Vagina (tissue), 2 donors: ENCODE measurements at regions not wholly inside any gene's neighbourhood (a gene's known extent, or its start where the extent isn't known, plus 50 kb on each side); places are given as distances from the start of the nearest gene placed in this dataset.

ENCODE experiments used
- DNase-seq, 2 donors: peaks; one replicate each; pipeline ENCODE4 v3.0.0-alpha.2; 2017; ENCODE audit errors: extremely low spot score in 2 of 2
- H3K27ac ChIP-seq: fragments of 200-600 bp; sonication (generic); one replicate; pipeline ENCODE4 v1.5.1; 2019
- H3K27me3 ChIP-seq: fragments of 200-600 bp; sonication (generic); one replicate; pipeline ENCODE4 v1.5.1; 2019
- H3K36me3 ChIP-seq, 2 donors: fragments of 200-600 bp; sonication (generic); one replicate each; pipeline ENCODE4 v1.5.1; 2017 to 2019
- H3K4me1 ChIP-seq: fragments of 200-600 bp; sonication (generic); one replicate; pipeline ENCODE4 v1.5.1; 2019
- H3K4me3 ChIP-seq, 2 donors: fragments of 200-600 bp; sonication (generic); 1 replicate in 1 of 2; 2 replicates in 1 of 2; pipeline ENCODE4 v1.5.1; 2016 to 2019
- H3K9me3 ChIP-seq: fragments of 200-600 bp; sonication (generic); one replicate; pipeline ENCODE4 v1.5.1; 2019
- POLR2A ChIP-seq, 2 donors: fragments of 450-650 bp; IDR thresholded peaks; one replicate each; pipeline ENCODE4 v1.6.1; 2017; ENCODE audit warnings: antibody characterized with exemption in 2 of 2, mild to moderate bottlenecking in 2 of 2, moderate library complexity in 2 of 2
- POLR2AphosphoS5 ChIP-seq, 2 donors: sonication (generic); formaldehyde crosslinking; IDR thresholded peaks; one replicate each; pipeline ENCODE4 v1.9.0; 2017; ENCODE audit warnings: antibody characterized with exemption in 2 of 2, mild to moderate bottlenecking in 2 of 2, low read depth in 1 of 2; ENCODE audit not compliant: insufficient read depth in 1 of 2
- intact Hi-C: fragments of 100-400 bp; cut with DNase I; formaldehyde crosslinking; loops from one replicate; pipeline ENCODE4 v1.15.1; 2023
- TF ChIP-seq, protein P1 (sequence below), 3 experiments: fragments of 450-650 bp in 2 of 3; fragments of 200-600 bp in 1 of 3; sonication (generic) in 1 of 3; IDR thresholded peaks; one replicate each; pipeline ENCODE4 v1.5.1; 2017 to 2019; ENCODE audit warnings: antibody characterized with exemption in 3 of 3, mild to moderate bottlenecking in 2 of 3, moderate library complexity in 2 of 3

DNA sequence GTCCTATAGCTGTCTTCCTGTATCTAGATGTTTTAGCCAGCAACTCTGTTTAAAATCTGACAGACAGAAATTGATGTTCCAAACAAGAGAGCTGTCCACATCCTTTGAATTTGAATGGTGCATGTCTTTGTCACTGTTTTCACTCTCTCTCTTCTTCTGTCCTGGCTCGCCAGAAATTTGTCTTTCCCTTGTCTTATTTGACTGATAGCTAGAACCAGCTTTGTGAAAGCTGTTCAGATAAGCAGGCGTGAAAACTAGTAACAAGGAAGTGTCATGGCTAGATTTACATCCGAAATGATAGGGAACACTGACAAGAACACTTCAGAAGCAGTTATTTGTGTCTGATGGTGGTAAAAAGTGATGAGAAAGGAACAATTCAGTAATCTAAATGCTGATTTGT, 354.9 kb upstream of the SLITRK1 start:
- H3K9me3 ChIP-seq: no peaks in the 10 kb centered on the region
- DNase-seq: no peak
- no peak overlapping the region for H3K4me3 ChIP-seq
- intact Hi-C loops: no loop called here
- H3K36me3 ChIP-seq: no peaks in the 10 kb centered on the region
- TF ChIP-seq, protein P1, sequence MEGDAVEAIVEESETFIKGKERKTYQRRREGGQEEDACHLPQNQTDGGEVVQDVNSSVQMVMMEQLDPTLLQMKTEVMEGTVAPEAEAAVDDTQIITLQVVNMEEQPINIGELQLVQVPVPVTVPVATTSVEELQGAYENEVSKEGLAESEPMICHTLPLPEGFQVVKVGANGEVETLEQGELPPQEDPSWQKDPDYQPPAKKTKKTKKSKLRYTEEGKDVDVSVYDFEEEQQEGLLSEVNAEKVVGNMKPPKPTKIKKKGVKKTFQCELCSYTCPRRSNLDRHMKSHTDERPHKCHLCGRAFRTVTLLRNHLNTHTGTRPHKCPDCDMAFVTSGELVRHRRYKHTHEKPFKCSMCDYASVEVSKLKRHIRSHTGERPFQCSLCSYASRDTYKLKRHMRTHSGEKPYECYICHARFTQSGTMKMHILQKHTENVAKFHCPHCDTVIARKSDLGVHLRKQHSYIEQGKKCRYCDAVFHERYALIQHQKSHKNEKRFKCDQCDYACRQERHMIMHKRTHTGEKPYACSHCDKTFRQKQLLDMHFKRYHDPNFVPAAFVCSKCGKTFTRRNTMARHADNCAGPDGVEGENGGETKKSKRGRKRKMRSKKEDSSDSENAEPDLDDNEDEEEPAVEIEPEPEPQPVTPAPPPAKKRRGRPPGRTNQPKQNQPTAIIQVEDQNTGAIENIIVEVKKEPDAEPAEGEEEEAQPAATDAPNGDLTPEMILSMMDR (IDR thresholded peaks at IDR 0.05): no peak
- no peak for TF ChIP-seq POLR2A (IDR thresholded peaks at IDR 0.05)
- no peak for TF ChIP-seq POLR2AphosphoS5 (IDR thresholded peaks at IDR 0.05; ENCODE audit: insufficient read depth in 1 of 2, low read depth in 1 of 2)
- H3K27ac ChIP-seq: no peak overlapping the region
- H3K27me3 ChIP-seq: no peaks in the 10 kb centered on the region
- no peaks in the 10 kb centered on the region for H3K4me1 ChIP-seq

DNA sequence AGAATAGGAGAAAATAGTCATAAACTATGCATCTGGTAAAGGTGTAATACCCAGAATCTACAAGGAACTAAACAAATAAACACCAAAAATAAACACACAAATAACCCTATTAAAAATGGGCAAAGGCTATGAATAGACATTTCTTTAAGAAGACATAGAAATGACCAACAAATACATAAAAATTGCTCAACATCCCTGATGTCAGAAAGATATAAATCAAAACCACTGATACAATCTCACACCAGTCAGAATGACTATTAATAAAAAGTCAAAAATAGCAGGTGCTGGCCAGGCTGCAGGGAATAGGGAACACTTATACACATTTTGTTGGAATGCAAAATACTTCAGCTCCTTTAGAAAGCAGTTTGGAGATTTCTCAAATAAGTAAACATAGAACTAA, 352.1 kb upstream of the SLITRK1 start:
- Histone ChIP-seq H3K36me3 (no peaks in the 10 kb centered on the region), H3K27me3 (no peaks in the 10 kb centered on the region), H3K9me3 (no peaks in the 10 kb centered on the region), H3K4me3 (no peak overlapping the region), H3K27ac (no peak overlapping the region), H3K4me1 (no peaks in the 10 kb centered on the region)
- no peak for DNase-seq
- intact Hi-C loops: no loop called here
- no peak for TF ChIP-seq POLR2A (IDR thresholded peaks at IDR 0.05)
- no peak for TF ChIP-seq POLR2AphosphoS5 (IDR thresholded peaks at IDR 0.05; ENCODE audit: insufficient read depth in 1 of 2, low read depth in 1 of 2)
- TF ChIP-seq, protein P1 (IDR thresholded peaks at IDR 0.05): no peak

DNA sequence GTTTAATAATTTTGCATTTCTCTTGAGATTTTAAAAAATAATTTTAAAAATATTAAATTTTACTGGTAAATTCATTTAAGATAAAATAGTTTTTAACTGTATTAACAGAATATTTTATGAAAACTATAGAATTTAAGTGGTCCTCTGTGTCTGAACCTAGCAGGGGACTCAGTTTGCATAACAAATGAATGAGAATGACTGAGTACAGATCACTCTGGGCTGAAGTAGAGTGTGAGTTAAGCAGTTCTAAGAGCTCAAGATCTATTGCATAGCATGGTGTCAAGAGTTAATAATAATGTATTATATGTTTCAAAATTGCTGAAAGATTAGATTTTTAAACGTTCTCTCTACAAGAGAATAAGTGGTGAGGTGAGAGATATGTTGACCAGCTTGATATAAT, 348.3 kb upstream of the SLITRK1 start:
- no peak for DNase-seq
- H3K4me1 ChIP-seq: no peaks in the 10 kb centered on the region
- H3K36me3 ChIP-seq: no peaks in the 10 kb centered on the region
- TF ChIP-seq POLR2AphosphoS5 (IDR thresholded peaks at IDR 0.05; ENCODE audit: insufficient read depth in 1 of 2, low read depth in 1 of 2) (no peak), POLR2A (IDR thresholded peaks at IDR 0.05) (no peak)
- TF ChIP-seq, protein P1 (IDR thresholded peaks at IDR 0.05): no peak
- H3K4me3 ChIP-seq: no peak overlapping the region
- intact Hi-C loops: no loop called here
- H3K27me3 ChIP-seq: no peaks in the 10 kb centered on the region
- H3K27ac ChIP-seq: no peak overlapping the region
- no peaks in the 10 kb centered on the region for H3K9me3 ChIP-seq

DNA sequence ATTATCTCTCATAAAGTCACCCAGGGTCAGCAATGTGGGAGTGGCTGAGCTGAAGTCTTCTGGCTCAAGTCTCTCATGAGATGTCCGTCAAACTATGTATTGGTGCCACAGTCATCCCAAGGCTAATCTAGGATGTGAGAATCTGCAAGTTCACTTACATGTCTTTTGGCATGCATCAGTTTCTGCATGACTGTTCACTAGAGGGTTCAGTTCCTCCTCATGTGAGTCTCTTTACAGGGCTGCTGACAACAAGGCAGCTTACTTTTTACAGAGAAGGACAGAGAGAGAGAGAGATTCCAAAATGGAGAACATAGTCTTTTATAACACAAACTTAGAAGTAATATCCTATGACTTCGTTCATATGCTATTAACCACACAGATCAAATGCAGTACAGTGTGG, 328.8 kb upstream of the SLITRK1 start:
- intact Hi-C loops: no loop called here
- Histone ChIP-seq H3K4me1 (no peaks in the 10 kb centered on the region), H3K27me3 (no peaks in the 10 kb centered on the region), H3K9me3 (no peaks in the 10 kb centered on the region), H3K27ac (no peak overlapping the region), H3K4me3 (no peak overlapping the region), H3K36me3 (no peaks in the 10 kb centered on the region)
- TF ChIP-seq, protein P1 (IDR thresholded peaks at IDR 0.05): no peak
- TF ChIP-seq POLR2AphosphoS5 (IDR thresholded peaks at IDR 0.05; ENCODE audit: insufficient read depth in 1 of 2, low read depth in 1 of 2) (no peak), POLR2A (IDR thresholded peaks at IDR 0.05) (no peak)
- DNase-seq: no peak

DNA sequence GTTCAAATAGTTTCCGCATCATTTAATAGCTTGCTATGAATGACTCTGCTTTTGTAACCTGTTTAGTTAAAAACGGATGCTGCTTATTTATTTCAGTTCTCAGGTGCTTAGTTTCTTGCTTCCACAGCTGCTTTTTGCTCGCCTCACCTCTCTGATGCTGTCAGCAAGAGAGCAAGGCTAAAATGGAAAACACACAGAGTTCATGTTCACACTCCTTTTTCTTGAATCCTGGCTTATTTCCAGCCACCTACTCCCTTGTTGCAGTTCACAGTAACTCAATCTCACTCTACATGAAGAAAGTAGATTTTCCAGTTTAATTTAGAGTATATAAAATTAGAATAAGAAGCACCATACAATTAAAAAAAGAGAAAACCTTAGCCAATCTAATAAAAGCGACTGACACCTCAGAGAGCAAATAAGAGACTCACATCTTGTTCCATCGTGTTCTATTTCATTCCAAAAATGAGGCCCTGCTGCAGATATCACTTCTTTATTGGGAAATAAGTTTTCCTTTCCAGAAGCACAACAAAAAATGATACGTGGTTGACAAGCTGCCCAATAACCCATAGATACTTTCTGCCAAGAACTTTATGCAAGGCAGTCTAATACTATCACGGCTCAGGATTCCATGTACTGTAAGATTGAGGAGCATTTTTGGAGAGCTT, 326.1 kb upstream of the SLITRK1 start:
- intact Hi-C loops: no loop called here
- no peak overlapping the region for H3K27ac ChIP-seq

More for the DNA sequence above, 326.1 kb upstream of the SLITRK1 start:
- TF ChIP-seq POLR2AphosphoS5 (IDR thresholded peaks at IDR 0.05; ENCODE audit: insufficient read depth in 1 of 2, low read depth in 1 of 2) (no peak), POLR2A (IDR thresholded peaks at IDR 0.05) (no peak)
- TF ChIP-seq, protein P1 (IDR thresholded peaks at IDR 0.05): no peak
- no peak overlapping the region for H3K4me3 ChIP-seq
- no peaks in the 10 kb centered on the region for H3K9me3 ChIP-seq
- no peaks in the 10 kb centered on the region for H3K4me1 ChIP-seq
- H3K36me3 ChIP-seq: no peaks in the 10 kb centered on the region
- no peak for DNase-seq
- H3K27me3 ChIP-seq: no peaks in the 10 kb centered on the region
